ENCODE measurements at regions not wholly inside any gene's neighbourhood (a gene's known extent, or its start where the extent isn't known, plus 50 kb on each side); places are given as distances from the start of the nearest gene placed in this dataset.

GRCh38 chr18:76610012-76610411, 115.0 kb upstream of the ZNF516 start:
- TF ChIP-seq, protein P1, sequence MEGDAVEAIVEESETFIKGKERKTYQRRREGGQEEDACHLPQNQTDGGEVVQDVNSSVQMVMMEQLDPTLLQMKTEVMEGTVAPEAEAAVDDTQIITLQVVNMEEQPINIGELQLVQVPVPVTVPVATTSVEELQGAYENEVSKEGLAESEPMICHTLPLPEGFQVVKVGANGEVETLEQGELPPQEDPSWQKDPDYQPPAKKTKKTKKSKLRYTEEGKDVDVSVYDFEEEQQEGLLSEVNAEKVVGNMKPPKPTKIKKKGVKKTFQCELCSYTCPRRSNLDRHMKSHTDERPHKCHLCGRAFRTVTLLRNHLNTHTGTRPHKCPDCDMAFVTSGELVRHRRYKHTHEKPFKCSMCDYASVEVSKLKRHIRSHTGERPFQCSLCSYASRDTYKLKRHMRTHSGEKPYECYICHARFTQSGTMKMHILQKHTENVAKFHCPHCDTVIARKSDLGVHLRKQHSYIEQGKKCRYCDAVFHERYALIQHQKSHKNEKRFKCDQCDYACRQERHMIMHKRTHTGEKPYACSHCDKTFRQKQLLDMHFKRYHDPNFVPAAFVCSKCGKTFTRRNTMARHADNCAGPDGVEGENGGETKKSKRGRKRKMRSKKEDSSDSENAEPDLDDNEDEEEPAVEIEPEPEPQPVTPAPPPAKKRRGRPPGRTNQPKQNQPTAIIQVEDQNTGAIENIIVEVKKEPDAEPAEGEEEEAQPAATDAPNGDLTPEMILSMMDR (conservative IDR thresholded peaks at IDR 0.05; ENCODE audit: low read depth, low read length), result no peak
- TF ChIP-seq EZH2phosphoT487 (IDR thresholded peaks at IDR 0.05; ENCODE audit: borderline replicate concordance, low read length), result no peak
